AG04450 (cell line): ENCODE measurements at regions not wholly inside any gene's neighbourhood (a gene's known extent, or its start where the extent isn't known, plus 50 kb on each side); places are given as distances from the start of the nearest gene placed in this dataset.

ENCODE experiments used
- CTCF ChIA-PET: fragments of 300-600, 350-600 bp; formaldehyde crosslinking; extraction: SDS; loops from one replicate; lab custom pipeline; 2022; ENCODE audit warnings: antibody characterized with exemption, inconsistent platforms; lab: Charles Lee
- POLR2A ChIA-PET: fragments of 350-600 bp; formaldehyde crosslinking; extraction: SDS; loops from one replicate; lab custom pipeline; 2021; ENCODE audit warnings: antibody characterized with exemption, inconsistent platforms; lab: Yijun Ruan, JAX
- DNase-seq: peaks from one replicate; pipeline ENCODE4 v3.0.0-alpha.2; 2011; ENCODE audit warnings: low read depth, low spot score
- H3K27ac ChIP-seq: one replicate; pipeline ENCODE4 v1.5.1; 2012; ENCODE audit warnings: low read depth, low read length, control low read depth
- H3K27me3 ChIP-seq: one replicate; pipeline ENCODE4 v1.6.0; 2012; ENCODE audit warnings: low read length; ENCODE audit not compliant: control insufficient read depth, insufficient read depth
- H3K4me3 ChIP-seq: 2 replicates; pipeline ENCODE4 v1.5.1; 2011; ENCODE audit warnings: mild to moderate bottlenecking, low read depth, low read length, control low read depth
- H3K9me3 ChIP-seq: 2 replicates; pipeline ENCODE4 v1.5.1; 2012; ENCODE audit warnings: low read length; ENCODE audit not compliant: control insufficient read depth, insufficient read depth
- CTCF ChIP-seq: IDR thresholded peaks from 2 replicates; pipeline ENCODE4 v1.5.1; 2011; ENCODE audit warnings: low read depth, low read length, control low read depth, inconsistent platforms

GRCh38 chr6:40930045-40930444 lies 109.0 kb downstream of the UNC5CL start:
- no peaks in the 10 kb centered on the region for H3K27me3 ChIP-seq
- no peak for DNase-seq
- no peak overlapping the region for H3K27ac ChIP-seq
- no peak overlapping the region for H3K4me3 ChIP-seq
- POLR2A ChIA-PET: no interaction called here
- TF ChIP-seq CTCF: no peak
- peaks cover 2% of the 10 kb centered on the region; the same call in 1 of the 2 replicates for H3K9me3 ChIP-seq
- CTCF ChIA-PET: no interaction called here

- no peak for TF ChIP-seq CTCF
- DNase-seq: no peak
- Histone ChIP-seq H3K9me3 (peaks cover 2% of the 10 kb centered on the region; the same call in 1 of the 2 replicates), H3K4me3 (no peak overlapping the region), H3K27me3 (no peaks in the 10 kb centered on the region), H3K27ac (no peak overlapping the region)
- ChIA-PET CTCF (interaction anchor here (1.1 to 1.2 kb wide), 2 partner anchors 13 to 100 kb away, joined by 3 to 4 read pairs; no protein-coding TSS in a partner anchor), POLR2A (no interaction called here)
These were observed 109.8 kb downstream of the UNC5CL start for GRCh38 chr6:40929176-40929575.

GRCh38 chr6:40928763-40929162 lies 110.3 kb downstream of the UNC5CL start:
- no peak overlapping the region for H3K27ac ChIP-seq
- no peak overlapping the region for H3K4me3 ChIP-seq
- ChIA-PET POLR2A (no interaction called here), CTCF (interaction anchor here (1.1 to 1.2 kb wide), 2 partner anchors 13 to 100 kb away, joined by 3 to 4 read pairs; no protein-coding TSS in a partner anchor)
- no peak for DNase-seq
- no peaks in the 10 kb centered on the region for H3K27me3 ChIP-seq
- TF ChIP-seq CTCF: no peak
- H3K9me3 ChIP-seq: peaks cover 2% of the 10 kb centered on the region; the same call in 1 of the 2 replicates

- Histone ChIP-seq H3K9me3 (peaks cover 2% of the 10 kb centered on the region; the same call in 1 of the 2 replicates), H3K27me3 (no peaks in the 10 kb centered on the region), H3K27ac (no peak overlapping the region), H3K4me3 (no peak overlapping the region)
- CTCF ChIA-PET: interaction anchor here (1.1 to 1.2 kb wide), 2 partner anchors 12 to 101 kb away, joined by 3 to 4 read pairs; no protein-coding TSS in a partner anchor
- DNase-seq: no peak
- no peak for TF ChIP-seq CTCF
- POLR2A ChIA-PET: no interaction called here
These were observed 110.7 kb downstream of the UNC5CL start for GRCh38 chr6:40928307-40928706.

- H3K9me3 ChIP-seq: no peaks in the 10 kb centered on the region
- no peak overlapping the region for H3K27ac ChIP-seq
- peaks cover 3% of the 10 kb centered on the region for H3K27me3 ChIP-seq
- TF ChIP-seq CTCF: no peak
- CTCF ChIA-PET: no interaction called here
- H3K4me3 ChIP-seq: no peak overlapping the region
- POLR2A ChIA-PET: no interaction called here
- DNase-seq: no peak
These were observed 113.7 kb downstream of the UNC5CL start for GRCh38 chr6:40925341-40925740.
